Spleen (tissue), 7 donors: ENCODE measurements at regions not wholly inside any gene's neighbourhood (a gene's known extent, or its start where the extent isn't known, plus 50 kb on each side); places are given as distances from the start of the nearest gene placed in this dataset.

Experiments used
- POLR2A ChIP-seq, 3 donors: fragments of 450-650 bp; IDR thresholded peaks; one replicate each; pipeline ENCODE4 v1.5.1; 2017; ENCODE audit warnings: antibody characterized with exemption in 3 of 3, mild to moderate bottlenecking in 1 of 3
- POLR2AphosphoS5 ChIP-seq, 3 donors: sonication (generic); formaldehyde crosslinking; IDR thresholded peaks; one replicate each; pipeline ENCODE4 v1.5.1; 2017; ENCODE audit warnings: antibody characterized with exemption in 3 of 3
- TF ChIP-seq, protein P1 (sequence below), 11 experiments: fragments of 200-600 bp in 7 of 11; fragments of 450-650 bp in 4 of 11; sonication (generic) in 4 of 11; IDR thresholded peaks in 8 of 11; conservative IDR thresholded peaks in 3 of 11; 1 replicate in 7 of 11; 2 replicates in 4 of 11; pipeline versions ENCODE4 v1.4.0 to v1.8.0; 2016 to 2021; ENCODE audit warnings: antibody characterized with exemption in 11 of 11, inconsistent platforms in 4 of 11, mild to moderate bottlenecking in 1 of 11
- donor health status: DM: no; HTN: no; CAD: no; lungs with moderate emphysema.
- donor health status: DM: no; HTN: no; CAD: no.
- donor health status: DM: no; HTN: no; CAD: no.

DNA sequence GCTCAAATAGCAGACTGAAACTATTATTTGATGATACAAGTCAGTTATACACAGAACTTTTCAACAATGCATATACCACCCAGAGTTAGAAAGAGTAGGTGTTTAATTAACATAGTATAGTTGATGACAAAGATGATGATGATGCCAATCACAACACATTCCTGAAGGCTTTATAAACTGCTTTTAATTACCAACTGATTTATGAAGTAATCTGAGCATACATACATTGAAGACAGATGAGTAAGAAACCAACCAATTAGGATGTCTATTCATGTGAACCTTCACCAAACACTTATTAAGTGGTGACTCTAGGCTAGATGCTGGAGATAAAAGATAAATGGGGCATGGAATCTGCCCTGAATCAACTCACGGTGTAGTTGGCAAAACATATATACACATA lies 600.9 kb upstream of the FLRT2 start:
- TF ChIP-seq POLR2AphosphoS5 (IDR thresholded peaks at IDR 0.05) (no peak), POLR2A (IDR thresholded peaks at IDR 0.05) (no peak)
- TF ChIP-seq, protein P1, sequence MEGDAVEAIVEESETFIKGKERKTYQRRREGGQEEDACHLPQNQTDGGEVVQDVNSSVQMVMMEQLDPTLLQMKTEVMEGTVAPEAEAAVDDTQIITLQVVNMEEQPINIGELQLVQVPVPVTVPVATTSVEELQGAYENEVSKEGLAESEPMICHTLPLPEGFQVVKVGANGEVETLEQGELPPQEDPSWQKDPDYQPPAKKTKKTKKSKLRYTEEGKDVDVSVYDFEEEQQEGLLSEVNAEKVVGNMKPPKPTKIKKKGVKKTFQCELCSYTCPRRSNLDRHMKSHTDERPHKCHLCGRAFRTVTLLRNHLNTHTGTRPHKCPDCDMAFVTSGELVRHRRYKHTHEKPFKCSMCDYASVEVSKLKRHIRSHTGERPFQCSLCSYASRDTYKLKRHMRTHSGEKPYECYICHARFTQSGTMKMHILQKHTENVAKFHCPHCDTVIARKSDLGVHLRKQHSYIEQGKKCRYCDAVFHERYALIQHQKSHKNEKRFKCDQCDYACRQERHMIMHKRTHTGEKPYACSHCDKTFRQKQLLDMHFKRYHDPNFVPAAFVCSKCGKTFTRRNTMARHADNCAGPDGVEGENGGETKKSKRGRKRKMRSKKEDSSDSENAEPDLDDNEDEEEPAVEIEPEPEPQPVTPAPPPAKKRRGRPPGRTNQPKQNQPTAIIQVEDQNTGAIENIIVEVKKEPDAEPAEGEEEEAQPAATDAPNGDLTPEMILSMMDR (IDR thresholded peaks at IDR 0.05 in 8 of 11, conservative IDR thresholded peaks at IDR 0.05 in 3 of 11): no peak
